D721Med (cell line): ENCODE measurements at regions not wholly inside any gene's neighbourhood (a gene's known extent, or its start where the extent isn't known, plus 50 kb on each side); places are given as distances from the start of the nearest gene placed in this dataset.

ENCODE experiments used
- DNase-seq: peaks from one replicate; pipeline ENCODE4 v3.0.0; 2011; ENCODE audit warnings: low spot score; ENCODE audit not compliant: insufficient read length
- FAIRE-seq: peaks from 2 replicates; lab custom pipeline; 2011; peaks lifted over from hg19 to GRCh38; lab: Jason Lieb, UNC
- CTCF ChIP-seq: IDR thresholded peaks from 2 replicates; pipeline ENCODE4 v1.5.1; 2012; ENCODE audit warnings: mild to moderate bottlenecking, control low read depth; ENCODE audit not compliant: insufficient read depth; ENCODE audit errors: missing control alignments

DNA sequence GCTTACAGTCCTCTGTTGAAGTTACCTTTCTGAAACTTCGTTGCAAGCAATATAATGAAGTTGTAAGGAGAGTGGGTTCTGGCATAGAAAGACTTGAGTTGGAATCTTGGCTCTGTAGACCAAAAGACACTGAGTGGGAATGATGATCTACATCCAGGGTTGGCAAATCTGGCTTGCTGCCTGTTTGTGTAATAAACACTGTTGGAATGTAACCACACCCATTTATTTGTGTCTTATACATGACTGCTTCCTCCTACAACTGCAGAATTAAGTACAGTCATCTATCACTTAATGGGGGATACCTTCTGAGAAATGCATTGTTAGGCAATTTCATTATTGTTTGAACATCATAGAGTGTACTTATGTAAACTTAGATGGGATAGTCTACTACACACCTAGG is 178.4 kb upstream of the SUCLG2 start:
- FAIRE-seq (no peak), DNase-seq (no peak)
- no peak for TF ChIP-seq CTCF

GRCh38 chr3:67831262-67831661 is 176.8 kb upstream of the SUCLG2 start:
- no peak for DNase-seq
- no peak for TF ChIP-seq CTCF
- FAIRE-seq: no peak

GRCh38 chr3:67828486-67829010 is 174.1 kb upstream of the SUCLG2 start:
- TF ChIP-seq CTCF: no peak
- no peak for FAIRE-seq
- no peak for DNase-seq

DNA sequence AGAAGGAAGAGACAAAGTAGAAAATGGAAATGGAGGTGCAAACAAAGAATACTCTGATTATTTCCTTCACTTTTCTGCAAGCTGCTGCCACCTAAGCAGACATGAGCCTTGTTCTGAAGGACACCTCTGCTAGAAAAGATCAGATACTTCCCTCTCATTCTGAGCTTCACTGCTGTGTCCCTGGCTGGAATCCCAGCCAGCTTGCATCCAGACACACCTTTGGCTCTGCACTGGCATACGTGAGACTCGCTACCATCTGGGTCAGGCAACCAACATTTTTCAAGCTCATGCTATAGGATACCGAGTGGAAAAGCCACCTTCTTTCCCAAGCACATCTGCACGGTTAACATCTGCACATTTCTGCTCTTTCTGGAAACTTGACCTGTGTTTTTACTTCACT is 166.7 kb upstream of the SUCLG2 start:
- DNase-seq (no peak), FAIRE-seq (no peak)
- TF ChIP-seq CTCF: no peak

DNA sequence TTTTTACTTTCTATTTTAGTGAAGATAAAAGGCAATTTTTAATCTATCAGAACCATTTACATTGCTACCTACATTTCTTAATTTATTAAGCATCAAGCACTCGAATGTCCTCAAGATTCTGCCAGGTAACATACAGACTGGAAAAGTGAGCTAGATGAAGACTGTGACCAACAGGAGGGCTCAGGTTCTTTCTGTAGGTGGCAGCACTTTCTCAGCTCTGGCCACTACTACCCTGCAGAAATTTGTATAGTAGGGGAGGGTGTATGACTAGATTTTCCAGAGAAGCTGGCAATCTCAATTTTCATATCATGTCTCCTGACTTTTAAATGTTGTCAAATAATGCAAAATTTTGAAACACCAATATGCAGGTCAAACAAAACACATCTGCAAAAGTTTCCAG is 165.0 kb upstream of the SUCLG2 start:
- FAIRE-seq (no peak), DNase-seq (no peak)
- peak; percentile 45 for TF ChIP-seq CTCF

DNA sequence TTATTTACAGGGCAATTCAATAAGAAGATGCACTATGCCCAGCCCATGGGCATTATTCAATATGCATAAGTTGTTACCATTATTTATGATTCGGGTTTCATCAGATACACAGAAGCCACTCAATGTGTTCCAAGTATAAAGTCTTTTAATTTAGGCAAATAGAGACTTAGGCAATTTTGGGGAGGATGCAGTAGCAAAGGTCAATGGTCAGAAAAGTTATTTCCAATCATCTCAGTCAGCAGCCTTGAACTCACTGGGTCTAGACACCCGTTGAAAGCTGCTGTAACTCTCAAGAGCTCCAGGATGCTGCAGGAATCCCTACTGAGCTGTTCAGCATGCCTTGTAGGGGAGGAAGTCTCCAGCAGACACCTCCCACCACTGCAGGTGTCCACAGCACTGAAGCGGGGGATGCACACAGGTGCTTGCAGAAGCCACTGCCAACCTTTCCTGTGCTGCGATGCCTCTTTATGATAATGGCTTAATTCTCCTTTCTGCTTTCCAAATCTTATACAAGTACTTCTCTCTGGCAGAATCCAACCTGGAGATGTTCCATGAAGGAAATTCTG is 155.0 kb upstream of the SUCLG2 start:
- TF ChIP-seq CTCF: no peak
- DNase-seq: no peak
- FAIRE-seq: no peak

DNA sequence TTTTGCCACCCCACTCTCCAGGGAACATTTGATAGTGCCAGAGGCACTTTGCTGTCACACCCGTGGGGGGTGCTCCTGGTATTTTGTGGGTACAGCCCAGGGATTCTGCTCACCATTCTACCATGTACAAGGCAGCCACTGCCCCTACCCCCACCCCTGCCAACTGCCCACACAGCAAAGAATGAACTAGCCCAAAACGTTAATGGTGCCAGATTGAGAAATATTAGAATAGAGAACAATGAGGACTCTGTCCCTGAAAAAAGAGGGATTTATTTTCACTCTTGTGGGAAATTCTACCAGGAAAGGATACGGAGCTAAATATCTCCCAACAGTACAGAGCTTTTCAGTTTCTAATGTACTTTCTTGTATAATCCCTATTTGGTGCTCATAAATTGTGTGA is 154.5 kb upstream of the SUCLG2 start:
- FAIRE-seq (no peak), DNase-seq (no peak)
- no peak for TF ChIP-seq CTCF
